Skeletal muscle satellite cell (primary cell): ENCODE measurements at regions not wholly inside any gene's neighbourhood (a gene's known extent, or its start where the extent isn't known, plus 50 kb on each side); places are given as distances from the start of the nearest gene placed in this dataset.

Source experiments
- H3K27me3 ChIP-seq: 2 replicates; pipeline ENCODE4 v1.7.0; 2013; ENCODE audit warnings: low read length; ENCODE audit not compliant: control insufficient read depth, insufficient read depth
- H3K36me3 ChIP-seq: 2 replicates; pipeline ENCODE4 v1.7.0; 2013; ENCODE audit warnings: mild to moderate bottlenecking, control low read depth, low read length; ENCODE audit not compliant: insufficient read depth
- H3K4me1 ChIP-seq: 2 replicates; pipeline ENCODE4 v1.7.0; 2013; ENCODE audit warnings: low read length; ENCODE audit not compliant: control insufficient read depth, insufficient read depth
- H3K4me2 ChIP-seq: 2 replicates; pipeline ENCODE4 v1.7.0; 2013; ENCODE audit warnings: mild to moderate bottlenecking, low read length
- H3K4me3 ChIP-seq: 2 replicates; pipeline ENCODE4 v1.7.0; 2013; ENCODE audit warnings: low read length
- H3K9ac ChIP-seq: 2 replicates; pipeline ENCODE4 v1.7.0; 2013; ENCODE audit warnings: mild to moderate bottlenecking, low read depth, low read length, moderate library complexity
- H3K9me3 ChIP-seq: replicated peaks from 2 replicates; pipeline ENCODE4 v1.7.0; 2013; ENCODE audit warnings: mild to moderate bottlenecking, control low read depth, low read length

GRCh38 chr22:45061332-45061731 is 51.5 kb upstream of the PHF21B start:
- peaks cover 2% of the 10 kb centered on the region for H3K27me3 ChIP-seq
- H3K9me3 ChIP-seq, result no peaks in the 10 kb centered on the region
- H3K36me3 ChIP-seq, result no peaks in the 10 kb centered on the region
- no peak overlapping the region for H3K9ac ChIP-seq
- no peak overlapping the region for H3K4me2 ChIP-seq
- H3K4me1 ChIP-seq, result peaks cover 28% of the 10 kb centered on the region
- H3K4me3 ChIP-seq, result no peak overlapping the region

- Histone ChIP-seq H3K4me2 (peak overlapping the region; percentile 66), H3K4me1 (peaks cover 17% of the 10 kb centered on the region), H3K9me3 (no peaks in the 10 kb centered on the region), H3K36me3 (no peaks in the 10 kb centered on the region), H3K4me3 (peak overlapping the region; percentile 8), H3K9ac (peak overlapping the region; percentile 32), H3K27me3 (peaks cover 11% of the 10 kb centered on the region)
Measured at GRCh38 chr22:45064313-45065278, 54.8 kb upstream of the PHF21B start.

GRCh38 chr22:45065726-45066125 is 55.9 kb upstream of the PHF21B start:
- no peaks in the 10 kb centered on the region for H3K9me3 ChIP-seq
- H3K9ac ChIP-seq, result no peak overlapping the region
- H3K27me3 ChIP-seq, result peaks cover 14% of the 10 kb centered on the region
- no peak overlapping the region for H3K4me2 ChIP-seq
- H3K36me3 ChIP-seq, result no peaks in the 10 kb centered on the region
- H3K4me1 ChIP-seq, result peaks cover 17% of the 10 kb centered on the region
- H3K4me3 ChIP-seq, result no peak overlapping the region

- peaks cover 23% of the 10 kb centered on the region for H3K27me3 ChIP-seq
- H3K4me2 ChIP-seq, result no peak overlapping the region
- H3K9me3 ChIP-seq, result no peaks in the 10 kb centered on the region
- no peaks in the 10 kb centered on the region for H3K36me3 ChIP-seq
- H3K4me1 ChIP-seq, result peaks cover 28% of the 10 kb centered on the region
- H3K9ac ChIP-seq, result no peak overlapping the region
- H3K4me3 ChIP-seq, result no peak overlapping the region
Measured at GRCh38 chr22:45067731-45068130, 57.9 kb upstream of the PHF21B start.

GRCh38 chr22:45069925-45070324 is 60.1 kb upstream of the PHF21B start:
- Histone ChIP-seq H3K4me1 (peaks cover 16% of the 10 kb centered on the region), H3K4me2 (no peak overlapping the region), H3K27me3 (peaks cover 36% of the 10 kb centered on the region), H3K9me3 (no peaks in the 10 kb centered on the region), H3K9ac (no peak overlapping the region), H3K36me3 (no peaks in the 10 kb centered on the region), H3K4me3 (no peak overlapping the region)

GRCh38 chr22:45071618-45072017 is 61.8 kb upstream of the PHF21B start:
- no peak overlapping the region for H3K4me3 ChIP-seq
- peaks cover 14% of the 10 kb centered on the region for H3K4me1 ChIP-seq
- H3K4me2 ChIP-seq, result no peak overlapping the region
- peaks cover 48% of the 10 kb centered on the region for H3K27me3 ChIP-seq
- H3K36me3 ChIP-seq, result no peaks in the 10 kb centered on the region
- no peak overlapping the region for H3K9ac ChIP-seq
- no peaks in the 10 kb centered on the region for H3K9me3 ChIP-seq

GRCh38 chr22:45072322-45072903 is 62.6 kb upstream of the PHF21B start:
- Histone ChIP-seq H3K4me1 (peaks cover 14% of the 10 kb centered on the region), H3K4me2 (peak overlapping the region; percentile 30), H3K9me3 (no peaks in the 10 kb centered on the region), H3K4me3 (no peak overlapping the region), H3K9ac (no peak overlapping the region), H3K36me3 (no peaks in the 10 kb centered on the region), H3K27me3 (peaks cover 54% of the 10 kb centered on the region)

GRCh38 chr22:45073064-45073463 is 63.3 kb upstream of the PHF21B start:
- no peak overlapping the region for H3K9ac ChIP-seq
- H3K27me3 ChIP-seq, result peaks cover 60% of the 10 kb centered on the region
- H3K4me2 ChIP-seq, result no peak overlapping the region
- H3K4me1 ChIP-seq, result peaks cover 14% of the 10 kb centered on the region
- H3K36me3 ChIP-seq, result no peaks in the 10 kb centered on the region
- H3K4me3 ChIP-seq, result no peak overlapping the region
- H3K9me3 ChIP-seq, result no peaks in the 10 kb centered on the region

GRCh38 chr22:45077286-45077685 is 67.5 kb upstream of the PHF21B start:
- Histone ChIP-seq H3K27me3 (peaks cover 61% of the 10 kb centered on the region), H3K9me3 (no peaks in the 10 kb centered on the region), H3K9ac (no peak overlapping the region), H3K36me3 (no peaks in the 10 kb centered on the region), H3K4me3 (no peak overlapping the region), H3K4me1 (peaks cover 8% of the 10 kb centered on the region), H3K4me2 (no peak overlapping the region)

- peaks cover 58% of the 10 kb centered on the region for H3K27me3 ChIP-seq
- no peak overlapping the region for H3K4me3 ChIP-seq
Measured at GRCh38 chr22:45077826-45078334, 68.1 kb upstream of the PHF21B start.

GRCh38 chr22:45082795-45083194 is 73.0 kb upstream of the PHF21B start:
- Histone ChIP-seq H3K27me3 (peaks cover 22% of the 10 kb centered on the region), H3K9ac (no peak overlapping the region)

More at GRCh38 chr22:45077826-45078334, 68.1 kb upstream of the PHF21B start:
- Histone ChIP-seq H3K9ac (no peak overlapping the region), H3K4me1 (peaks cover 2% of the 10 kb centered on the region), H3K36me3 (no peaks in the 10 kb centered on the region), H3K4me2 (no peak overlapping the region), H3K9me3 (no peaks in the 10 kb centered on the region)

More at GRCh38 chr22:45082795-45083194, 73.0 kb upstream of the PHF21B start:
- peaks cover 16% of the 10 kb centered on the region for H3K4me1 ChIP-seq
- H3K36me3 ChIP-seq, result no peaks in the 10 kb centered on the region
- no peaks in the 10 kb centered on the region for H3K9me3 ChIP-seq
- H3K4me3 ChIP-seq, result no peak overlapping the region
- H3K4me2 ChIP-seq, result no peak overlapping the region
